Fibroblast of lung (primary cell): ENCODE measurements at regions not wholly inside any gene's neighbourhood (a gene's known extent, or its start where the extent isn't known, plus 50 kb on each side); places are given as distances from the start of the nearest gene placed in this dataset.
"Not testable (repeated sequence)": the region's sequence is repeated elsewhere in the genome, so short reads cannot be mapped to it uniquely, and the experiment has no call there.

ENCODE experiments used
- DNase-seq, 2 donors: peaks; one replicate each; pipeline versions ENCODE4 v3.0.0 to v3.0.0-alpha.2; 2010; ENCODE audit warnings: low read depth in 2 of 2
- H2AFZ ChIP-seq: 2 replicates; pipeline ENCODE4 v1.5.1; 2012; ENCODE audit warnings: low read length, control low read depth, inconsistent platforms
- H3K27ac ChIP-seq: 2 replicates; pipeline ENCODE4 v1.5.1; 2011; ENCODE audit warnings: low read length, control low read depth; ENCODE audit not compliant: insufficient read depth
- H3K27me3 ChIP-seq: 2 replicates; pipeline ENCODE4 v1.5.1; 2011; ENCODE audit warnings: mild to moderate bottlenecking, low read length; ENCODE audit not compliant: control insufficient read depth, insufficient read depth
- H3K36me3 ChIP-seq: 2 replicates; pipeline ENCODE4 v1.5.1; 2011; ENCODE audit warnings: low read length; ENCODE audit not compliant: control insufficient read depth, insufficient read depth
- H3K4me1 ChIP-seq: 2 replicates; pipeline ENCODE4 v1.5.1; 2011; ENCODE audit warnings: low read length; ENCODE audit not compliant: control insufficient read depth, insufficient read depth; ENCODE audit errors: extremely low read depth
- H3K4me2 ChIP-seq: 2 replicates; pipeline ENCODE4 v1.5.1; 2011; ENCODE audit warnings: low read length, control low read depth; ENCODE audit not compliant: insufficient read depth; ENCODE audit errors: extremely low read depth
- H3K4me3 ChIP-seq, 4 experiments: fragments of 200-600 bp in 1 of 4; sonication (generic) in 1 of 4; replicated peaks in 1 of 4; 2 replicates each; pipeline ENCODE4 v1.5.1; 2011 to 2016; ENCODE audit warnings: low read length in 4 of 4, low read depth in 3 of 4, mild to moderate bottlenecking in 3 of 4, control low read depth in 2 of 4, inconsistent platforms in 1 of 4, mixed read lengths in 1 of 4; ENCODE audit not compliant: insufficient read depth in 1 of 4; ENCODE audit errors: control extremely low read depth in 1 of 4
- H3K79me2 ChIP-seq: 2 replicates; pipeline ENCODE4 v1.5.1; 2012; ENCODE audit warnings: mild to moderate bottlenecking, low read length, inconsistent platforms; ENCODE audit not compliant: control insufficient read depth, insufficient read depth
- H3K9ac ChIP-seq: 2 replicates; pipeline ENCODE4 v1.5.1; 2011; ENCODE audit warnings: mild to moderate bottlenecking, low read length, control low read depth; ENCODE audit not compliant: insufficient read depth
- H3K9me3 ChIP-seq: 2 replicates; pipeline ENCODE4 v1.5.1; 2012; ENCODE audit warnings: low read depth, low read length; ENCODE audit not compliant: control insufficient read depth, insufficient read depth
- H4K20me1 ChIP-seq: 2 replicates; pipeline ENCODE4 v1.5.1; 2011; ENCODE audit warnings: low read length; ENCODE audit not compliant: control insufficient read depth, insufficient read depth; ENCODE audit errors: extremely low read depth
- CTCF ChIP-seq, 2 donors: IDR thresholded peaks in 1 of 2; conservative IDR thresholded peaks in 1 of 2; 1 replicate in 1 of 2; 2 replicates in 1 of 2; pipeline ENCODE4 v1.5.1; 2011 to 2012; ENCODE audit warnings: low read length in 2 of 2, control low read depth in 1 of 2, inconsistent platforms in 1 of 2, low read depth in 1 of 2, mild to moderate bottlenecking in 1 of 2
- EZH2 ChIP-seq: IDR thresholded peaks from 2 replicates; pipeline ENCODE4 v1.5.1; 2012; ENCODE audit warnings: low read length, control low read depth, mild to moderate bottlenecking; ENCODE audit errors: missing control alignments

GRCh38 chr4:9704551-9705332 is 76.7 kb upstream of the DRD5 start:
- no peak for TF ChIP-seq EZH2
- TF ChIP-seq CTCF (conservative IDR thresholded peaks at IDR 0.05 in 1 of 2, IDR thresholded peaks at IDR 0.05 in 1 of 2; ENCODE audit: low read depth in 1 of 2, low read length in 2 of 2): no peak

GRCh38 chr4:9707281-9707680 is 74.2 kb upstream of the DRD5 start:
- H4K20me1 ChIP-seq, H3K79me2 ChIP-seq, DNase-seq, H2AFZ ChIP-seq, H3K36me3 ChIP-seq, H3K27me3 ChIP-seq, H3K9me3 ChIP-seq, H3K4me2 ChIP-seq, H3K4me1 ChIP-seq, H3K27ac ChIP-seq, H3K9ac ChIP-seq, H3K4me3 ChIP-seq: not testable (repeated sequence)

More at GRCh38 chr4:9704551-9705332, 76.7 kb upstream of the DRD5 start:
- no peak overlapping the region for H3K27ac ChIP-seq
- H3K36me3 ChIP-seq: no peaks in the 10 kb centered on the region
- no peak overlapping the region for H2AFZ ChIP-seq
- no peak for DNase-seq
- H4K20me1 ChIP-seq: no peaks in the 10 kb centered on the region
- H3K9ac ChIP-seq: no peak overlapping the region
- H3K9me3 ChIP-seq: no peaks in the 10 kb centered on the region
- no peak overlapping the region for H3K4me3 ChIP-seq
- H3K4me1 ChIP-seq: no peaks in the 10 kb centered on the region
- no peaks in the 10 kb centered on the region for H3K79me2 ChIP-seq
- no peak overlapping the region for H3K4me2 ChIP-seq
- H3K27me3 ChIP-seq: no peaks in the 10 kb centered on the region

DNA sequence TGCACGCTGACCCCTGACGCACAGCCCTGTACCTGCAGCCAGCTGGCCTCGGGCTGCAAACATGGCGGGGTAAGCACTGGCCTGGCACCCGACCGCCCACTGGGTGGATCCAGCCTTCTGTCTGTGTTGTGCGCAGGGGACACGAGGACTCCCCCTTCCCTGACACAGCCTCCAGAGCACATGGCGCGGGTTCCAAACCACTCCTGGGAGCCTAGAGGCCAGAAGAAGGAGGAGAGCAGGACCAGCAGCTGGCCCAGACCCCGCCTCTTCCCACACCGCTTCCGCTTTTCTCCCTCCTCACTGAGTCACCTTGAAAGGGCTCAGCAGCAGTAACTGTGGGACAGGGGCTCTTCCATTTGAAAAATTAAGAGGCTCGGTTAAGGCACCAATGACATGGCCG is 73.5 kb upstream of the DRD5 start:
- not testable (repeated sequence) for H3K79me2 ChIP-seq, H3K9ac ChIP-seq, H3K27me3 ChIP-seq, H2AFZ ChIP-seq, H3K9me3 ChIP-seq, H3K36me3 ChIP-seq, H3K4me1 ChIP-seq, H3K4me3 ChIP-seq, H3K4me2 ChIP-seq, H3K27ac ChIP-seq, H4K20me1 ChIP-seq, DNase-seq

DNA sequence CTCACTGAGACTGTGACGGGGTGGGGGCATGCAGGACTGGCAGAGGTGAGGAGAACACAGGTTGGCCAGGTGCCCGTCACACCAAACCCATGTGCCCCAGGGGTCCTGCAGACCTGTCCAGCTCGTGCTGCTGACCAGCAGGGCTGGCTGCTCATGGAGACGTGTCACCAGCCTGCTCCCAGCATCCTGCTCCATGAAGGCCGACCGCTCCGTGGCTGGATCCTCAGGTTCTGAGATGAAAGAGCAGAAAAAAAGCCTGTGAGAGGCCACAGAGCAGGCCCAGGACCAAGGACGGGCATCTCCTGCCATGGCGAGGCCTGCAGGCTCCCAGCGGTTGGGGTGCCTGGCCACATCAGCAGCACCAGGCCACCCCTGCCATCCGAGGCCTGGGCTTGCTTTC is 71.7 kb upstream of the DRD5 start:
- Histone ChIP-seq H2AFZ (no peak overlapping the region), H3K27ac (no peak overlapping the region), H3K4me1 (no peaks in the 10 kb centered on the region), H3K4me3 (no peak overlapping the region), H3K36me3 (no peaks in the 10 kb centered on the region), H3K27me3 (no peaks in the 10 kb centered on the region), H3K4me2 (no peak overlapping the region), H3K79me2 (no peaks in the 10 kb centered on the region), H3K9ac (no peak overlapping the region), H3K9me3 (no peaks in the 10 kb centered on the region), H4K20me1 (no peaks in the 10 kb centered on the region)
- DNase-seq: no peak
- TF ChIP-seq EZH2 (no peak), CTCF (conservative IDR thresholded peaks at IDR 0.05 in 1 of 2, IDR thresholded peaks at IDR 0.05 in 1 of 2; ENCODE audit: low read depth in 1 of 2, low read length in 2 of 2) (no peak)

GRCh38 chr4:9715271-9715670 is 66.2 kb upstream of the DRD5 start:
- H3K9me3 ChIP-seq, H3K27me3 ChIP-seq, H3K36me3 ChIP-seq, H2AFZ ChIP-seq, H3K79me2 ChIP-seq, H4K20me1 ChIP-seq, H3K27ac ChIP-seq, H3K4me1 ChIP-seq, DNase-seq, H3K4me3 ChIP-seq, H3K9ac ChIP-seq, H3K4me2 ChIP-seq: not testable (repeated sequence)
